Astrocyte (in vitro differentiated cells and primary cell): ENCODE measurements at regions not wholly inside any gene's neighbourhood (a gene's known extent, or its start where the extent isn't known, plus 50 kb on each side); places are given as distances from the start of the nearest gene placed in this dataset.

ENCODE experiments used
- DNase-seq: peaks from one replicate; pipeline ENCODE4 v3.0.0-alpha.2; 2010; ENCODE audit warnings: low read depth
- FAIRE-seq: peaks from 2 replicates; lab custom pipeline; 2011; peaks lifted over from hg19 to GRCh38; lab: Jason Lieb, UNC
- H2AFZ ChIP-seq: 2 replicates; pipeline ENCODE4 v1.6.0; 2012; ENCODE audit warnings: low read depth, low read length, inconsistent platforms
- H3K27ac ChIP-seq: 2 replicates; pipeline ENCODE4 v1.5.1; 2011; ENCODE audit warnings: low read depth, low read length, inconsistent platforms
- H3K27me3 ChIP-seq: 2 replicates; pipeline ENCODE4 v1.6.0; 2011; ENCODE audit warnings: low read length, inconsistent platforms; ENCODE audit not compliant: insufficient read depth
- H3K36me3 ChIP-seq: 2 replicates; pipeline ENCODE4 v1.5.1; 2011; ENCODE audit warnings: low read length, inconsistent platforms; ENCODE audit not compliant: insufficient read depth
- H3K4me1 ChIP-seq: 2 replicates; pipeline ENCODE4 v1.5.1; 2011; ENCODE audit warnings: low read length, inconsistent platforms; ENCODE audit not compliant: insufficient read depth
- H3K4me2 ChIP-seq: 2 replicates; pipeline ENCODE4 v1.6.0; 2012; ENCODE audit warnings: low read length, inconsistent platforms
- H3K4me3 ChIP-seq: 2 replicates; pipeline ENCODE4 v1.5.1; 2011; ENCODE audit warnings: low read depth, mild to moderate bottlenecking, low read length, inconsistent platforms; ENCODE audit not compliant: insufficient read depth
- H3K79me2 ChIP-seq: 2 replicates; pipeline ENCODE4 v1.6.0; 2012; ENCODE audit warnings: mild to moderate bottlenecking, low read length, inconsistent platforms; ENCODE audit not compliant: insufficient read depth
- H3K9ac ChIP-seq: 2 replicates; pipeline ENCODE4 v1.6.0; 2012; ENCODE audit warnings: mild to moderate bottlenecking, low read length, inconsistent platforms
- H3K9me3 ChIP-seq: 2 replicates; pipeline ENCODE4 v1.5.1; 2012; ENCODE audit warnings: low read depth, mild to moderate bottlenecking, low read length, inconsistent platforms; ENCODE audit not compliant: insufficient read depth
- H4K20me1 ChIP-seq: 2 replicates; pipeline ENCODE4 v1.6.0; 2012; ENCODE audit warnings: low read length, inconsistent platforms; ENCODE audit not compliant: insufficient read depth
- H3K27ac Mint-ChIP-seq: one replicate; pipeline ENCODE4 v1.8.0; 2021; ENCODE audit warnings: mild to moderate bottlenecking, mixed read lengths; ENCODE audit not compliant: unreplicated experiment
- H3K27me3 Mint-ChIP-seq: one replicate; pipeline ENCODE4 v1.8.0; 2021; ENCODE audit warnings: low read depth, mixed read lengths; ENCODE audit not compliant: unreplicated experiment
- H3K36me3 Mint-ChIP-seq: one replicate; pipeline ENCODE4 v1.8.0; 2021; ENCODE audit warnings: low read depth, mixed read lengths; ENCODE audit not compliant: unreplicated experiment
- H3K4me1 Mint-ChIP-seq: one replicate; pipeline ENCODE4 v1.8.0; 2021; ENCODE audit warnings: low read depth, mixed read lengths; ENCODE audit not compliant: unreplicated experiment
- H3K4me3 Mint-ChIP-seq: one replicate; pipeline ENCODE4 v1.8.0; 2021; ENCODE audit warnings: mild to moderate bottlenecking, moderate library complexity, mixed read lengths; ENCODE audit not compliant: unreplicated experiment
- H3K9me3 Mint-ChIP-seq: one replicate; pipeline ENCODE4 v1.8.0; 2021; ENCODE audit warnings: mild to moderate bottlenecking, mixed read lengths; ENCODE audit not compliant: unreplicated experiment
- EZH2 ChIP-seq: IDR thresholded peaks from 2 replicates; pipeline ENCODE4 v1.6.1; 2012; ENCODE audit warnings: mild to moderate bottlenecking, low read length, inconsistent platforms; ENCODE audit not compliant: insufficient read depth
- TF ChIP-seq, protein P1 (sequence below): IDR thresholded peaks from 2 replicates; pipeline ENCODE4 v1.5.1; 2011; ENCODE audit warnings: low read depth, mild to moderate bottlenecking, inconsistent platforms, low read length, moderate library complexity; ENCODE audit not compliant: insufficient read depth

DNA sequence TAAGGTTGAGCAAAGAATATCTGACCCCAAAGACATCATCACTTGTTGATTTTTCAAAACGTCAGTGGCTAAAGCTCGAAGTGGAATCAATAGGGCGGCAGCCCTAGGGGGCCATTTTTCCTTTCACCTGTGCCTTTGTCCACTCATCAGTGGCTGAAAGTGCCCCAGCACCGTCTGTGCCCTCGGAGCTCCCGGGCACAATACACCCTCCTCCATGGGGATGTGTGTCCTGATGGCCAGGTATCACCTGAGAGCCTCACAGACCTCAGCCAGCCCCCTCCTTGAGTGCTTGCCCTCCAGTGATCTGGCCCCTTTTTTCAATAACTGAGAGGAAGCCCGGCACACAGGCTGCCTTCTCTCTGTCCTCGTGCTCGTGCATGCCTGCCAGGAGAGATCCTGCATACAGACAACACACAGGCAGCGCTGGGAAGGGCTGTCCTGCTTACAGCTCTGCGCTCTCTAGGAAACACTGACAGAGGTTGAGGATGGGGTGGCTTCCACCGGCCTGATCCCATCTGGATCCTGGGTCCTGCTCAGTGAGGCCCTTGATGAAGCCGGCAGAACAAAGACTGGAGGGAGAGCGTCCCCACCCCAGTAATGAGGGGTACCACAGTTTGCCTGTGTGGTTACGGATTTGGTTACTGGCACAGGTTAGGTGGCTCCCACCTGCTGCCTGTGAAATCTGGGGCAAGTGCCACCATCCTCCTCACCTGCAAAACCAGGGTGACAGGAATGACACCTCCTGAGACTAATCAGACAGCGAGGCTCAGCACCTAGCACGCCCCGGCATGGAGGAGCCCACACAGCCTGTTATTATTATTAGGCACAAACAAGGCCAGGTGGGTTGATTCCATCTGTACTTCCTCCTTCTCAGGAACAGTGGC is 197.5 kb upstream of the RAB6C start:
- no peak overlapping the region for H3K4me3 Mint-ChIP-seq
- Histone ChIP-seq H3K9me3 (no peaks in the 10 kb centered on the region), H3K4me1 (no peaks in the 10 kb centered on the region), H3K79me2 (no peaks in the 10 kb centered on the region), H2AFZ (no peak overlapping the region), H3K27ac (no peak overlapping the region), H3K9ac (no peak overlapping the region), H3K27me3 (no peaks in the 10 kb centered on the region), H3K4me3 (no peak overlapping the region), H4K20me1 (no peaks in the 10 kb centered on the region), H3K36me3 (no peaks in the 10 kb centered on the region), H3K4me2 (no peak overlapping the region)
- peaks cover 31% of the 10 kb centered on the region for H3K27me3 Mint-ChIP-seq
- no peaks in the 10 kb centered on the region for H3K4me1 Mint-ChIP-seq
- no peaks in the 10 kb centered on the region for H3K36me3 Mint-ChIP-seq
- FAIRE-seq, result no peak
- H3K9me3 Mint-ChIP-seq, result no peaks in the 10 kb centered on the region
- no peak for TF ChIP-seq EZH2
- TF ChIP-seq, protein P1, sequence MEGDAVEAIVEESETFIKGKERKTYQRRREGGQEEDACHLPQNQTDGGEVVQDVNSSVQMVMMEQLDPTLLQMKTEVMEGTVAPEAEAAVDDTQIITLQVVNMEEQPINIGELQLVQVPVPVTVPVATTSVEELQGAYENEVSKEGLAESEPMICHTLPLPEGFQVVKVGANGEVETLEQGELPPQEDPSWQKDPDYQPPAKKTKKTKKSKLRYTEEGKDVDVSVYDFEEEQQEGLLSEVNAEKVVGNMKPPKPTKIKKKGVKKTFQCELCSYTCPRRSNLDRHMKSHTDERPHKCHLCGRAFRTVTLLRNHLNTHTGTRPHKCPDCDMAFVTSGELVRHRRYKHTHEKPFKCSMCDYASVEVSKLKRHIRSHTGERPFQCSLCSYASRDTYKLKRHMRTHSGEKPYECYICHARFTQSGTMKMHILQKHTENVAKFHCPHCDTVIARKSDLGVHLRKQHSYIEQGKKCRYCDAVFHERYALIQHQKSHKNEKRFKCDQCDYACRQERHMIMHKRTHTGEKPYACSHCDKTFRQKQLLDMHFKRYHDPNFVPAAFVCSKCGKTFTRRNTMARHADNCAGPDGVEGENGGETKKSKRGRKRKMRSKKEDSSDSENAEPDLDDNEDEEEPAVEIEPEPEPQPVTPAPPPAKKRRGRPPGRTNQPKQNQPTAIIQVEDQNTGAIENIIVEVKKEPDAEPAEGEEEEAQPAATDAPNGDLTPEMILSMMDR, result no peak
- DNase-seq, result no peak
- H3K27ac Mint-ChIP-seq, result no peak overlapping the region

DNA sequence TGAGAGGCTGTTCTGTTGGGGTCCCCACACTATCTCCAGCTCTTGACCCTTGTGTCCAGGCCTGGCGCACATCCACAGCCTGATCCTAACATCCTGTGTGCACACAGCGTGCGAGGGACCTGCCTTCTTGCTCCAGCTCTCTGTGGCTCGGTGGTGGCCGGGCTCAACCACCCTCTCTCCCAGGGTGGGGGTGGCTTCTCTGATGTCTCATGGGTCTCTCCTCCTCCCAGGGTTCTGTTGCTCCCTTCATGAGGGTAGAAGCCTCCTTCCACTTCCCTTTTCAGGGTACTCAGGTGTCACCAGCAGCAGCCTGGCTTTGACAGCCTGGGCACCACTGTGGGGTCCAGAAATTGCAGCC is 196.9 kb upstream of the RAB6C start:
- Histone ChIP-seq H4K20me1 (no peaks in the 10 kb centered on the region), H3K4me2 (no peak overlapping the region), H3K27ac (no peak overlapping the region), H3K79me2 (no peaks in the 10 kb centered on the region), H3K4me3 (no peak overlapping the region), H3K4me1 (no peaks in the 10 kb centered on the region), H3K36me3 (no peaks in the 10 kb centered on the region), H2AFZ (no peak overlapping the region), H3K9me3 (no peaks in the 10 kb centered on the region), H3K9ac (no peak overlapping the region), H3K27me3 (no peaks in the 10 kb centered on the region)
- Mint-ChIP-seq H3K4me1 (no peaks in the 10 kb centered on the region), H3K4me3 (no peak overlapping the region), H3K27ac (no peak overlapping the region), H3K27me3 (peaks cover 31% of the 10 kb centered on the region), H3K36me3 (no peaks in the 10 kb centered on the region), H3K9me3 (no peaks in the 10 kb centered on the region)
- TF ChIP-seq, protein P1, result no peak
- no peak for TF ChIP-seq EZH2
- DNase-seq, result no peak
- FAIRE-seq, result no peak

DNA sequence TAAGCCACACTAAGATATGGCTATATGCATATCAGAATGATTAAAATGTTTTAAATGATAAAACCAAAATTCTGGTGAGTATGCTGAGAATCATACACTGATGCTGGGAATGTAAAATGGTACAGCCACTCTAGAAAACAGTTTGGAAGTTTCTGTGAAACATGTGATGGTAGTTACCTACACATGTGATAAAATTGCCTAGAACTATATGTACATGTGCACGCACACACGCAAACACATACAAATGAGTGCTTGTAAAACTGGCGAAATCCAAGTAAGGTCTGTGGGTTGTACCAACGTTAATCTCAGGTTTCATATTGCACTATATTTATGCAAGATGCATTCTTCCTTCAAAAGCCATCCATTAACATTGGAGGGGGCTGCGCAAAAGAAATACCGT is 195.0 kb upstream of the RAB6C start:
- Histone ChIP-seq H3K27me3 (no peaks in the 10 kb centered on the region), H3K36me3 (no peaks in the 10 kb centered on the region), H3K4me1 (no peaks in the 10 kb centered on the region), H4K20me1 (no peaks in the 10 kb centered on the region), H3K4me3 (no peak overlapping the region), H3K4me2 (no peak overlapping the region), H3K27ac (no peak overlapping the region), H2AFZ (no peak overlapping the region), H3K9me3 (no peaks in the 10 kb centered on the region), H3K79me2 (no peaks in the 10 kb centered on the region), H3K9ac (no peak overlapping the region)
- H3K27ac Mint-ChIP-seq, result no peak overlapping the region
- H3K9me3 Mint-ChIP-seq, result no peaks in the 10 kb centered on the region
- H3K36me3 Mint-ChIP-seq, result no peaks in the 10 kb centered on the region
- TF ChIP-seq EZH2, result no peak
- TF ChIP-seq, protein P1, result no peak
- H3K27me3 Mint-ChIP-seq, result peaks cover 25% of the 10 kb centered on the region
- H3K4me3 Mint-ChIP-seq, result no peak overlapping the region
- DNase-seq (no peak), FAIRE-seq (no peak)
- H3K4me1 Mint-ChIP-seq, result no peaks in the 10 kb centered on the region
